ENCODE measurements at regions not wholly inside any gene's neighbourhood (a gene's known extent, or its start where the extent isn't known, plus 50 kb on each side); places are given as distances from the start of the nearest gene placed in this dataset.

GRCh38 chr4:164410401-164410800, 343.5 kb upstream of the SMIM31 start:
- no peak overlapping the region for H3K27ac ChIP-seq (ENCODE audit: low read depth in 2 of 2, low read length in 2 of 2)
- no peak overlapping the region for H3K4me3 ChIP-seq (ENCODE audit: low read length in 2 of 2)
- H3K9me3 ChIP-seq (ENCODE audit: control insufficient read depth in 2 of 2, low read length in 2 of 2), result no peaks in the 10 kb centered on the region
- no peaks in the 10 kb centered on the region for H3K27me3 ChIP-seq (ENCODE audit: control insufficient read depth in 2 of 2, insufficient read depth in 2 of 2, low read length in 2 of 2)
- H3K9ac ChIP-seq (ENCODE audit: low read depth in 1 of 2, low read length in 2 of 2), result no peak overlapping the region
- no peaks in the 10 kb centered on the region for H3K4me1 ChIP-seq (ENCODE audit: control insufficient read depth in 2 of 2, insufficient read depth in 2 of 2, low read length in 2 of 2)
- H3K36me3 ChIP-seq (ENCODE audit: control insufficient read depth in 2 of 2, insufficient read depth in 2 of 2, low read length in 2 of 2), result no peaks in the 10 kb centered on the region

- Histone ChIP-seq H3K4me3 (ENCODE audit: low read length in 2 of 2) (no peak overlapping the region), H3K4me1 (ENCODE audit: control insufficient read depth in 2 of 2, insufficient read depth in 2 of 2, low read length in 2 of 2) (no peaks in the 10 kb centered on the region), H3K36me3 (ENCODE audit: control insufficient read depth in 2 of 2, insufficient read depth in 2 of 2, low read length in 2 of 2) (no peaks in the 10 kb centered on the region), H3K9me3 (ENCODE audit: control insufficient read depth in 2 of 2, low read length in 2 of 2) (no peaks in the 10 kb centered on the region), H3K27me3 (ENCODE audit: control insufficient read depth in 2 of 2, insufficient read depth in 2 of 2, low read length in 2 of 2) (no peaks in the 10 kb centered on the region), H3K9ac (ENCODE audit: low read depth in 1 of 2, low read length in 2 of 2) (no peak overlapping the region), H3K27ac (ENCODE audit: low read depth in 2 of 2, low read length in 2 of 2) (no peak overlapping the region)
These were observed 341.7 kb upstream of the SMIM31 start for GRCh38 chr4:164412246-164412645.

GRCh38 chr4:164413743-164414142, 340.2 kb upstream of the SMIM31 start:
- H3K36me3 ChIP-seq (ENCODE audit: control insufficient read depth in 2 of 2, insufficient read depth in 2 of 2, low read length in 2 of 2), result no peaks in the 10 kb centered on the region
- H3K27ac ChIP-seq (ENCODE audit: low read depth in 2 of 2, low read length in 2 of 2), result no peak overlapping the region
- H3K4me3 ChIP-seq (ENCODE audit: low read length in 2 of 2), result no peak overlapping the region
- no peaks in the 10 kb centered on the region for H3K27me3 ChIP-seq (ENCODE audit: control insufficient read depth in 2 of 2, insufficient read depth in 2 of 2, low read length in 2 of 2)
- no peaks in the 10 kb centered on the region for H3K9me3 ChIP-seq (ENCODE audit: control insufficient read depth in 2 of 2, low read length in 2 of 2)
- no peaks in the 10 kb centered on the region for H3K4me1 ChIP-seq (ENCODE audit: control insufficient read depth in 2 of 2, insufficient read depth in 2 of 2, low read length in 2 of 2)
- no peak overlapping the region for H3K9ac ChIP-seq (ENCODE audit: low read depth in 1 of 2, low read length in 2 of 2)

- no peak overlapping the region for H3K4me3 ChIP-seq (ENCODE audit: low read length in 2 of 2)
- no peaks in the 10 kb centered on the region for H3K36me3 ChIP-seq (ENCODE audit: control insufficient read depth in 2 of 2, insufficient read depth in 2 of 2, low read length in 2 of 2)
- no peaks in the 10 kb centered on the region for H3K27me3 ChIP-seq (ENCODE audit: control insufficient read depth in 2 of 2, insufficient read depth in 2 of 2, low read length in 2 of 2)
- no peaks in the 10 kb centered on the region for H3K4me1 ChIP-seq (ENCODE audit: control insufficient read depth in 2 of 2, insufficient read depth in 2 of 2, low read length in 2 of 2)
- peaks cover 0 to 3% of the 10 kb centered on the region in 2 donors for H3K9me3 ChIP-seq (ENCODE audit: control insufficient read depth in 2 of 2, low read length in 2 of 2)
- no peak overlapping the region for H3K9ac ChIP-seq (ENCODE audit: low read depth in 1 of 2, low read length in 2 of 2)
- no peak overlapping the region for H3K27ac ChIP-seq (ENCODE audit: low read depth in 2 of 2, low read length in 2 of 2)
These were observed 330.1 kb upstream of the SMIM31 start for GRCh38 chr4:164423819-164424218.

GRCh38 chr4:164424846-164425245, 329.1 kb upstream of the SMIM31 start:
- no peak overlapping the region for H3K4me3 ChIP-seq (ENCODE audit: low read length in 2 of 2)
- no peak overlapping the region for H3K27ac ChIP-seq (ENCODE audit: low read depth in 2 of 2, low read length in 2 of 2)
- H3K36me3 ChIP-seq (ENCODE audit: control insufficient read depth in 2 of 2, insufficient read depth in 2 of 2, low read length in 2 of 2), result no peaks in the 10 kb centered on the region
- H3K27me3 ChIP-seq (ENCODE audit: control insufficient read depth in 2 of 2, insufficient read depth in 2 of 2, low read length in 2 of 2), result no peaks in the 10 kb centered on the region
- no peaks in the 10 kb centered on the region for H3K4me1 ChIP-seq (ENCODE audit: control insufficient read depth in 2 of 2, insufficient read depth in 2 of 2, low read length in 2 of 2)
- peaks cover 0 to 3% of the 10 kb centered on the region in 2 donors for H3K9me3 ChIP-seq (ENCODE audit: control insufficient read depth in 2 of 2, low read length in 2 of 2)
- no peak overlapping the region for H3K9ac ChIP-seq (ENCODE audit: low read depth in 1 of 2, low read length in 2 of 2)

GRCh38 chr4:164428561-164428960, 325.4 kb upstream of the SMIM31 start:
- no peaks in the 10 kb centered on the region for H3K9me3 ChIP-seq (ENCODE audit: control insufficient read depth in 2 of 2, low read length in 2 of 2)
- no peaks in the 10 kb centered on the region for H3K27me3 ChIP-seq (ENCODE audit: control insufficient read depth in 2 of 2, insufficient read depth in 2 of 2, low read length in 2 of 2)
- no peak overlapping the region for H3K27ac ChIP-seq (ENCODE audit: low read depth in 2 of 2, low read length in 2 of 2)
- no peak overlapping the region for H3K9ac ChIP-seq (ENCODE audit: low read depth in 1 of 2, low read length in 2 of 2)
- H3K4me1 ChIP-seq (ENCODE audit: control insufficient read depth in 2 of 2, insufficient read depth in 2 of 2, low read length in 2 of 2), result no peaks in the 10 kb centered on the region
- H3K4me3 ChIP-seq (ENCODE audit: low read length in 2 of 2), result no peak overlapping the region
- H3K36me3 ChIP-seq (ENCODE audit: control insufficient read depth in 2 of 2, insufficient read depth in 2 of 2, low read length in 2 of 2), result no peaks in the 10 kb centered on the region

GRCh38 chr4:164438321-164438720, 315.6 kb upstream of the SMIM31 start:
- Histone ChIP-seq H3K4me3 (ENCODE audit: low read length in 2 of 2) (no peak overlapping the region), H3K9me3 (ENCODE audit: control insufficient read depth in 2 of 2, low read length in 2 of 2) (no peaks in the 10 kb centered on the region), H3K4me1 (ENCODE audit: control insufficient read depth in 2 of 2, insufficient read depth in 2 of 2, low read length in 2 of 2) (no peaks in the 10 kb centered on the region), H3K27ac (ENCODE audit: low read depth in 2 of 2, low read length in 2 of 2) (no peak overlapping the region), H3K27me3 (ENCODE audit: control insufficient read depth in 2 of 2, insufficient read depth in 2 of 2, low read length in 2 of 2) (no peaks in the 10 kb centered on the region), H3K36me3 (ENCODE audit: control insufficient read depth in 2 of 2, insufficient read depth in 2 of 2, low read length in 2 of 2) (no peaks in the 10 kb centered on the region), H3K9ac (ENCODE audit: low read depth in 1 of 2, low read length in 2 of 2) (no peak overlapping the region)

- Histone ChIP-seq H3K27me3 (ENCODE audit: control insufficient read depth in 2 of 2, insufficient read depth in 2 of 2, low read length in 2 of 2) (no peaks in the 10 kb centered on the region), H3K4me3 (ENCODE audit: low read length in 2 of 2) (no peak overlapping the region), H3K27ac (ENCODE audit: low read depth in 2 of 2, low read length in 2 of 2) (no peak overlapping the region), H3K4me1 (ENCODE audit: control insufficient read depth in 2 of 2, insufficient read depth in 2 of 2, low read length in 2 of 2) (no peaks in the 10 kb centered on the region), H3K9me3 (ENCODE audit: control insufficient read depth in 2 of 2, low read length in 2 of 2) (no peaks in the 10 kb centered on the region), H3K9ac (ENCODE audit: low read depth in 1 of 2, low read length in 2 of 2) (no peak overlapping the region), H3K36me3 (ENCODE audit: control insufficient read depth in 2 of 2, insufficient read depth in 2 of 2, low read length in 2 of 2) (no peaks in the 10 kb centered on the region)
These were observed 314.9 kb upstream of the SMIM31 start for GRCh38 chr4:164439037-164439436.

GRCh38 chr4:164440199-164440598, 313.7 kb upstream of the SMIM31 start:
- no peaks in the 10 kb centered on the region for H3K9me3 ChIP-seq (ENCODE audit: control insufficient read depth in 2 of 2, low read length in 2 of 2)
- no peaks in the 10 kb centered on the region for H3K36me3 ChIP-seq (ENCODE audit: control insufficient read depth in 2 of 2, insufficient read depth in 2 of 2, low read length in 2 of 2)
- no peak overlapping the region for H3K9ac ChIP-seq (ENCODE audit: low read depth in 1 of 2, low read length in 2 of 2)
- no peaks in the 10 kb centered on the region for H3K4me1 ChIP-seq (ENCODE audit: control insufficient read depth in 2 of 2, insufficient read depth in 2 of 2, low read length in 2 of 2)
- no peak overlapping the region for H3K4me3 ChIP-seq (ENCODE audit: low read length in 2 of 2)
- H3K27ac ChIP-seq (ENCODE audit: low read depth in 2 of 2, low read length in 2 of 2), result no peak overlapping the region
- no peaks in the 10 kb centered on the region for H3K27me3 ChIP-seq (ENCODE audit: control insufficient read depth in 2 of 2, insufficient read depth in 2 of 2, low read length in 2 of 2)

- no peak overlapping the region for H3K9ac ChIP-seq (ENCODE audit: low read depth in 1 of 2, low read length in 2 of 2)
- H3K9me3 ChIP-seq (ENCODE audit: control insufficient read depth in 2 of 2, low read length in 2 of 2), result no peaks in the 10 kb centered on the region
- no peak overlapping the region for H3K4me3 ChIP-seq (ENCODE audit: low read length in 2 of 2)
- no peaks in the 10 kb centered on the region for H3K36me3 ChIP-seq (ENCODE audit: control insufficient read depth in 2 of 2, insufficient read depth in 2 of 2, low read length in 2 of 2)
- no peaks in the 10 kb centered on the region for H3K27me3 ChIP-seq (ENCODE audit: control insufficient read depth in 2 of 2, insufficient read depth in 2 of 2, low read length in 2 of 2)
- no peak overlapping the region for H3K27ac ChIP-seq (ENCODE audit: low read depth in 2 of 2, low read length in 2 of 2)
- H3K4me1 ChIP-seq (ENCODE audit: control insufficient read depth in 2 of 2, insufficient read depth in 2 of 2, low read length in 2 of 2), result no peaks in the 10 kb centered on the region
These were observed 312.8 kb upstream of the SMIM31 start for GRCh38 chr4:164441109-164441508.

- H3K36me3 ChIP-seq (ENCODE audit: control insufficient read depth in 2 of 2, insufficient read depth in 2 of 2, low read length in 2 of 2), result no peaks in the 10 kb centered on the region
- H3K27ac ChIP-seq (ENCODE audit: low read depth in 2 of 2, low read length in 2 of 2), result no peak overlapping the region
- peaks cover 0 to under 1% of the 10 kb centered on the region in 2 donors for H3K9me3 ChIP-seq (ENCODE audit: control insufficient read depth in 2 of 2, low read length in 2 of 2)
- no peaks in the 10 kb centered on the region for H3K4me1 ChIP-seq (ENCODE audit: control insufficient read depth in 2 of 2, insufficient read depth in 2 of 2, low read length in 2 of 2)
- no peaks in the 10 kb centered on the region for H3K27me3 ChIP-seq (ENCODE audit: control insufficient read depth in 2 of 2, insufficient read depth in 2 of 2, low read length in 2 of 2)
- no peak overlapping the region for H3K4me3 ChIP-seq (ENCODE audit: low read length in 2 of 2)
- H3K9ac ChIP-seq (ENCODE audit: low read depth in 1 of 2, low read length in 2 of 2), result no peak overlapping the region
These were observed 311.8 kb upstream of the SMIM31 start for GRCh38 chr4:164442180-164442579.

All from mucosa of rectum (tissue), 2 donors.